GM12873 (cell line): ENCODE measurements at regions not wholly inside any gene's neighbourhood (a gene's known extent, or its start where the extent isn't known, plus 50 kb on each side); places are given as distances from the start of the nearest gene placed in this dataset.

Source experiments
- TF ChIP-seq, protein P1 (sequence below): IDR thresholded peaks from 2 replicates; pipeline ENCODE4 v1.5.1; 2012; ENCODE audit warnings: low read depth, mild to moderate bottlenecking, moderate library complexity, low read length, control low read depth; ENCODE audit not compliant: insufficient read depth; ENCODE audit errors: missing control alignments

DNA sequence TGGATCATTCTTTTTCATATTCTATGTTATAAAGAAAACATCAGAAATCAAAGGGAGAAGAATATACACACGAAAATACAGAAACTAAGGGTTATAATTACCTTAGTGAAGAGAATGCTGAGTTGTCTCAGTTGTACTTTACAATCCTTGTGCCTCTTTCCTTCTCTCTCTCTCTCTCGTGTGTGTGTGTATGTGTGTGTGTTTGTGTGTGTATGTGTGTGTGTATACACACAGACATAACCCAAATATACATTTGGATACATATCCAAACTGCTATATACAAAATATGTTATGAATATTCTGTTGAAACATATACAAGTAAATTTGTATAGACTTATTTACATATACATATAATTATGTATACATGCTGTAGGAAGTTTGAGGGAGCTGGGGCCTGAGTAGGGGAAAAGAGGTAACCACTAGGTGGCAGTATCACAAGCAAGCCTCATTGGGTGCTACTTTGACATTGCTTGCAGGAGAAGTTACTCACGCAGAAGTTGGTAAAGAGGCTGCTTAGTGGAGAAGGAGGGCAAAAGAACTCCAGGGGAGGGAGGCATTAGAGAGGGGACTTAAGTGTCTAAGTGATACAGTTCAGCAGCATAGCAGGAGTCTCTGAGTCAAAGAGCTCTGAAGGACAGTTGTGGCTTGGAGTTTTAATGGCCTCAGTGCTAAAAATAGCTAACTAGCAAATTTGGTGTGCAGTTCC, 465.1 kb upstream of the PCDH20 start:
- TF ChIP-seq, protein P1, sequence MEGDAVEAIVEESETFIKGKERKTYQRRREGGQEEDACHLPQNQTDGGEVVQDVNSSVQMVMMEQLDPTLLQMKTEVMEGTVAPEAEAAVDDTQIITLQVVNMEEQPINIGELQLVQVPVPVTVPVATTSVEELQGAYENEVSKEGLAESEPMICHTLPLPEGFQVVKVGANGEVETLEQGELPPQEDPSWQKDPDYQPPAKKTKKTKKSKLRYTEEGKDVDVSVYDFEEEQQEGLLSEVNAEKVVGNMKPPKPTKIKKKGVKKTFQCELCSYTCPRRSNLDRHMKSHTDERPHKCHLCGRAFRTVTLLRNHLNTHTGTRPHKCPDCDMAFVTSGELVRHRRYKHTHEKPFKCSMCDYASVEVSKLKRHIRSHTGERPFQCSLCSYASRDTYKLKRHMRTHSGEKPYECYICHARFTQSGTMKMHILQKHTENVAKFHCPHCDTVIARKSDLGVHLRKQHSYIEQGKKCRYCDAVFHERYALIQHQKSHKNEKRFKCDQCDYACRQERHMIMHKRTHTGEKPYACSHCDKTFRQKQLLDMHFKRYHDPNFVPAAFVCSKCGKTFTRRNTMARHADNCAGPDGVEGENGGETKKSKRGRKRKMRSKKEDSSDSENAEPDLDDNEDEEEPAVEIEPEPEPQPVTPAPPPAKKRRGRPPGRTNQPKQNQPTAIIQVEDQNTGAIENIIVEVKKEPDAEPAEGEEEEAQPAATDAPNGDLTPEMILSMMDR, result peak; percentile 66

DNA sequence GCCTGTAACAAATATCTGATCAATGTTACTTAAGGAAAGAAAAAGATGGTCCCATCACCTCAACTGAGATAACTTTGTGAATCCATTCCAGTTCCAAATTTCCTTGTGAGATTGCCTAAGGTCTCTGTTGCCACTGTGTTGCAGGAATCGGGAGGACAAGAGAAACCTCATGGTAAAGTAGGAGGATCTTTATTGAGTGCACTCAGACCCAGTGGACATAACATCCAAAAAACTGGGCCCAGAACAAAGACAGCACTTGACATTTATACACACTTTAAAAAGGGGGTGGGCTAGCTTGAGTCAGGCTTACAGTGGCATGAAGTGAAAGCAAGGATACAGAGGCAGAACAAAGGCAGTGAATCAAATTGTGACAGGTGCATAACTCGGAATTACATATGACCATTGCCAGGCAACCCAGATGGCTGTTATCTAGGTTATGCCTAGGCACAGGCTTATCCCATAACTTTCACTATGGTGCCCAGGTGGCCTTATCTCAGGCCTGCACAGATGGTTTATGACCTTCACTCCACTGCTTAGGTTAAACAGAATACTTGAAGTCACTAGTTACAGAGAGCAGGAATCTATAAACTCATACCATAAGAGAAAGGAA, 459.4 kb upstream of the PCDH20 start:
- TF ChIP-seq, protein P1, result no peak

DNA sequence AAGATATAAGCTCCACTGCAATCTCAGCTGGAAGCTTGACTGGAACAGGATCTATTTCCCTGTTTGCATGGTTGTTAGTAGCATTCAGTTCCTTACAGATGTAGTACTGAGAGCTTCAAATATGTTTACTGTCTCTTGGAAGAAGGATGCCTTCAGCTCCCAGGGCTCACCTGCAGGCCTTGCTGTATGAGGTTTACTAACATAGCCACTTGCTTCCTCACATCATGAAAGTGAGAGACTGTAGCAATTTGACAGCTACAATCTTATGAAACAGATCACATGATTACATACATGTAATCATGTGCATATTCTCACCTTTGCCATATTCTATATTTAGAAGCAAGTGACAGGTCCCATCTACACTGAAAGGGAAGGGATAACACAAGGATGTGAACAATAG, 458.1 kb upstream of the PCDH20 start:
- TF ChIP-seq, protein P1, result no peak

DNA sequence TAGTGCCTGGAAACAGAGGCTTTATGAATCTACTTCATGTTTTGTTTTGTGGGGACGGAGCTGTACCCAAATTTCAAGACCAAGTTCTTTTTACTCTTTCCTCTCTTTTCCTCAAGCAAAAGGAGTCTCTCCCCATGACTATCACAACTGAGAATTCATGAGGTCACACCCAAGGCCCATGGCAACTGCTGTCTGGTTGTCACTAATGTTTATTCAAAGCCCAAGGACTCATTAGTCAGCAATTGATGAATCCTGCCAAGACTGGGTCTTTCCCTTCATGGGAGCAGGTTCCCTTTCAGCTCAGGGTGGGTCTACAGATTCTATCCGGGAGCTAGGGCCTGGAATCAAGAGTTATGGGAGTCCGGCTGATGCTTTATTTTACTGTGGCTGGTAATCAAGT, 441.5 kb upstream of the PCDH20 start:
- TF ChIP-seq, protein P1, result no peak

DNA sequence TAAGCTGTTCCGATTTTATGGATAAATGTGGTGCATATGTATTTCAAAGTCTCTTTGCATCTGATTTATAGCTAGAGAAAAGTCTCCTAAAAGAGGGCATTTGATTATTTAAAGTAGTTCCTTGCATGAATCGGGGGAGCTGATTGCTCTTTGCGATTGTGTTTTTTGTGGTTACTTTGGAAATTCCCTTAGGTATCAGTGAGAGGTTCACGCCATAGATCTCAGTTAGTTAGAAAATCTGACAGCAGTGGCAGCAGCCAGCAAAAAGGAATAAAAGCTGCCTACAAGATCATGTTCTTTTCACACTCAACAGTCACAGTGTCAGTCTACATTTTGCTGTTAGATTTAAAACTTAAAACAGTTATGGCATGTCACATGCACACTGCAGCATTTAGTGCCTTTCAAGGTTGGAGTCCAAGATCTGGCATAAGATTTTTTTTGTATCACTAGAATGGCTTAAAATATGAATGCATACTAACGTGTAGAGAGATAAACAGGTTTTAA, 436.5 kb upstream of the PCDH20 start:
- TF ChIP-seq, protein P1, result no peak

DNA sequence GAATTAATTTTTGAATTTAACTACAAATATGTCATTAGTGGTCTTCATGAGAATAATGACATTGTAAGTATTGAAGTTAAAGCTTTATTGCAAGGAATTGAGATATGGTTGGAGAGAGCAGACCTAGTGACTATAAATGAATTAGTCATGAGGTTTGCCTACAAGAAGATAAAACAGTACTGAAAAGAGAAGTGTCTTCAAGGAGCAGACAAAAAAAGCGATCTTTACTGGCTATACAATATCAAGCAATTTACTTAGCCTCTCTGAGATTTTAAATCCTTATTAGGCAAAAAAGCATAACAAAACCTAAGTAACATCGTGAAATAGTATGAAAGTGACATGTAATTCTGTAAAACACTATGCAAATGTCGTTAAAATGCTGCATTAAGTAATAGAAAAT, 435.1 kb upstream of the PCDH20 start:
- TF ChIP-seq, protein P1, result no peak

DNA sequence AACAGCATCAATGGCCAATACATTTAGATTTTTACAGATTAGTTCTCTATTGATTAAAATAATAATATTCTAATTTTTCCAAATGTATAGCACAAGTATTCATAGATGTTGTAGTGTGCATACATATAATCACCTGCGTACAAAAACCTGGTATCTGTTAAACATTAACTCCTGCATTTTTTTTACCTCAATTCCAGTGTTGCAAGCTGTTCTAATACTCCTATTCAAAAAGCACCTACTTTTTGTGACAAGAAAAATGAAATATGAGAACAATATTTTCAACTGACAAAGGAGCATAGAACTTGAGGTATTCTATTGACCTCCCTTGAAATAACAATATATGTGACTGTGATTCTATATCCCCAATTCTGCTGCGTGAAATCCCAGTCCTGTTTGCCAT, 422.9 kb upstream of the PCDH20 start:
- TF ChIP-seq, protein P1, result no peak
